CD4-positive, alpha-beta T cell (primary cell): ENCODE measurements at regions not wholly inside any gene's neighbourhood (a gene's known extent, or its start where the extent isn't known, plus 50 kb on each side); places are given as distances from the start of the nearest gene placed in this dataset.

Source experiments
- ATAC-seq: fragments of 200-7000 bp; cut with Tn5 transposase; one replicate; pipeline ENCODE4 v1.10.0; 2022; ENCODE audit warnings: mild to moderate bottlenecking; ENCODE audit not compliant: poor library complexity
- CTCF ChIA-PET: fragments of 350-600 bp; sonication (Branson Sonifier 250); formaldehyde crosslinking; loops from one replicate; lab custom pipeline; 2021; ENCODE audit warnings: antibody characterized with exemption, inconsistent platforms; lab: Charles Lee
- POLR2A ChIA-PET: fragments of 350-600 bp; sonication (Branson Sonifier 250); formaldehyde crosslinking; loops from one replicate; lab custom pipeline; 2021; ENCODE audit warnings: antibody characterized with exemption, inconsistent platforms; lab: Charles Lee
- DNase-seq, 14 experiments: peaks; one replicate each; pipeline ENCODE4 v3.0.0-alpha.2; 2013 to 2020; ENCODE audit warnings: mixed read lengths in 2 of 14
- H3K27ac ChIP-seq, 2 donors: one replicate each; pipeline versions ENCODE4 v1.5.1 to v1.7.0; 2013; ENCODE audit warnings: low read length in 2 of 2, low read depth in 1 of 2, mild to moderate bottlenecking in 1 of 2
- H3K27me3 ChIP-seq, 2 experiments: 1 replicate in 1 of 2; 2 replicates in 1 of 2; pipeline versions ENCODE4 v1.6.1 to v1.7.0; 2013; ENCODE audit warnings: low read length in 2 of 2, control low read depth in 1 of 2, mild to moderate bottlenecking in 1 of 2, moderate library complexity in 1 of 2; ENCODE audit not compliant: insufficient read depth in 2 of 2, control insufficient read depth in 1 of 2
- H3K36me3 ChIP-seq: one replicate; pipeline ENCODE4 v1.6.1; 2013; ENCODE audit warnings: low read length, control low read depth; ENCODE audit not compliant: insufficient read depth
- H3K4me1 ChIP-seq: one replicate; pipeline ENCODE4 v1.6.1; 2013; ENCODE audit warnings: low read length, control low read depth; ENCODE audit not compliant: insufficient read depth
- H3K4me3 ChIP-seq: one replicate; pipeline ENCODE4 v1.5.1; 2013; ENCODE audit warnings: mild to moderate bottlenecking, low read length, moderate library complexity
- H3K9me3 ChIP-seq, 2 experiments: 1 replicate in 1 of 2; 2 replicates in 1 of 2; pipeline versions ENCODE4 v1.6.1 to v1.7.0; 2013; ENCODE audit warnings: low read length in 2 of 2, mild to moderate bottlenecking in 2 of 2, control low read depth in 1 of 2, moderate library complexity in 1 of 2; ENCODE audit not compliant: control insufficient read depth in 1 of 2, insufficient read depth in 1 of 2
- H3K27ac Mint-ChIP-seq: one replicate; pipeline ENCODE4 v1.8.0; 2020; ENCODE audit warnings: mixed read lengths
- H3K27me3 Mint-ChIP-seq: one replicate; pipeline ENCODE4 v1.8.0; 2021; ENCODE audit warnings: mixed read lengths
- H3K36me3 Mint-ChIP-seq: one replicate; pipeline ENCODE4 v1.8.0; 2021; ENCODE audit warnings: low read depth, mixed read lengths
- H3K4me1 Mint-ChIP-seq: one replicate; pipeline ENCODE4 v1.8.0; 2021; ENCODE audit warnings: low read depth, mixed read lengths
- H3K4me3 Mint-ChIP-seq: one replicate; pipeline ENCODE4 v1.8.0; 2020; ENCODE audit warnings: mild to moderate bottlenecking, mixed read lengths
- H3K9me3 Mint-ChIP-seq: one replicate; pipeline ENCODE4 v1.8.0; 2020; ENCODE audit warnings: mixed read lengths
- CTCF ChIP-seq: fragments of 200-600 bp; IDR thresholded peaks from one replicate; pipeline ENCODE4 v1.8.0; 2022; ENCODE audit warnings: antibody characterized with exemption, mild to moderate bottlenecking
- intact Hi-C, 2 experiments: fragments of 100-400 bp; cut with DNase I in 1 of 2; cut with micrococcal nuclease in 1 of 2; formaldehyde crosslinking; loops; one replicate each; pipeline versions ENCODE4 v1.15.1 to v1.9.0; 2023 to 2025; cut with DNase I, micrococcal nuclease

GRCh38 chr15:36403351-36403750 is 176.1 kb upstream of the CDIN1 start:
- H3K27ac ChIP-seq: no peak overlapping the region
- H3K4me1 ChIP-seq: no peaks in the 10 kb centered on the region
- ATAC-seq (no peak), DNase-seq (no peak)
- Mint-ChIP-seq H3K36me3 (no peaks in the 10 kb centered on the region), H3K27ac (no peak overlapping the region), H3K4me3 (no peak overlapping the region), H3K27me3 (no peaks in the 10 kb centered on the region), H3K4me1 (no peaks in the 10 kb centered on the region), H3K9me3 (no peaks in the 10 kb centered on the region)
- H3K9me3 ChIP-seq: peaks cover 0 to 4% of the 10 kb centered on the region in 2 experiments
- H3K36me3 ChIP-seq: no peaks in the 10 kb centered on the region
- H3K4me3 ChIP-seq: no peak overlapping the region
- ChIA-PET CTCF (no interaction called here), POLR2A (no interaction called here)
- no peak for TF ChIP-seq CTCF
- intact Hi-C loops: no loop called here
- H3K27me3 ChIP-seq: no peaks in the 10 kb centered on the region

- no peak overlapping the region for H3K27ac ChIP-seq
- no peaks in the 10 kb centered on the region for H3K36me3 ChIP-seq
- TF ChIP-seq CTCF: no peak
- Mint-ChIP-seq H3K27ac (no peak overlapping the region), H3K36me3 (no peaks in the 10 kb centered on the region), H3K9me3 (no peaks in the 10 kb centered on the region), H3K27me3 (no peaks in the 10 kb centered on the region), H3K4me3 (no peak overlapping the region), H3K4me1 (no peaks in the 10 kb centered on the region)
- H3K9me3 ChIP-seq: peaks cover 0 to 4% of the 10 kb centered on the region in 2 experiments
- H3K4me1 ChIP-seq: no peaks in the 10 kb centered on the region
- H3K4me3 ChIP-seq: no peak overlapping the region
- ATAC-seq: no peak
- POLR2A ChIA-PET: no interaction called here
- no peaks in the 10 kb centered on the region for H3K27me3 ChIP-seq
- no peak for DNase-seq
- intact Hi-C loops: no loop called here
- CTCF ChIA-PET: no interaction called here
These were observed 173.1 kb upstream of the CDIN1 start for GRCh38 chr15:36406366-36406765.

- H3K36me3 ChIP-seq: no peaks in the 10 kb centered on the region
- Mint-ChIP-seq H3K4me3 (no peak overlapping the region), H3K9me3 (no peaks in the 10 kb centered on the region), H3K27ac (no peak overlapping the region), H3K27me3 (no peaks in the 10 kb centered on the region), H3K4me1 (no peaks in the 10 kb centered on the region), H3K36me3 (no peaks in the 10 kb centered on the region)
- DNase-seq (no peak), ATAC-seq (no peak)
- H3K27me3 ChIP-seq: no peaks in the 10 kb centered on the region
- intact Hi-C loops: no loop called here
- no peak overlapping the region for H3K4me3 ChIP-seq
- no peaks in the 10 kb centered on the region for H3K4me1 ChIP-seq
- TF ChIP-seq CTCF: no peak
- H3K9me3 ChIP-seq: peaks cover 0 to 4% of the 10 kb centered on the region in 2 experiments
- POLR2A ChIA-PET: no interaction called here
- CTCF ChIA-PET: no interaction called here
- H3K27ac ChIP-seq: no peak overlapping the region
These were observed 172.5 kb upstream of the CDIN1 start for GRCh38 chr15:36406911-36407310.
